ENCODE measurements at regions not wholly inside any gene's neighbourhood (a gene's known extent, or its start where the extent isn't known, plus 50 kb on each side); places are given as distances from the start of the nearest gene placed in this dataset.
"Not testable (repeated sequence)": the region's sequence is repeated elsewhere in the genome, so short reads cannot be mapped to it uniquely, and the experiment has no call there.

DNA sequence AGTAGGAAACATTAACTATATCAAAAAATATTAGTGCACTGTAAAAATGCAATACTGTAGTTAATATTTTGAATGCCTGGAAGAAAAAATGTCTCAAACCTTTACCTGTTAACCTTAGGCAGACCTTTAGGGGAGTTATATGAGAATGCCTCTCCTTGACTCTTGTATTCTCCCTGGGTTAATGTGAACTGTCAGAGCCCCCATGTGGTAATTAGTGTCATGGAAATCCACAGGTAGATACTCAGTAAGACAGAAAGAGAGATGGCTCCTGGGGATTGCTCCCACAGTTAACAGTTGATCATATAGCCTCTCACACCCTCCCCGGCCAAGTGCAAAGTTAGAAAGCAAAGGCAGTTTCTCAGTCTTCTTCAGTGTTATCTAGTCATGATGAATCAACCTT, 742.8 kb downstream of the NR2F1-AS1 start:
- no peak overlapping the region for H3K4me3 ChIP-seq (replicated peaks; ENCODE audit: low read depth, low read length)
- peak; percentile 14 for DNase-seq (ENCODE audit: low read depth)
- TF ChIP-seq, protein P1, sequence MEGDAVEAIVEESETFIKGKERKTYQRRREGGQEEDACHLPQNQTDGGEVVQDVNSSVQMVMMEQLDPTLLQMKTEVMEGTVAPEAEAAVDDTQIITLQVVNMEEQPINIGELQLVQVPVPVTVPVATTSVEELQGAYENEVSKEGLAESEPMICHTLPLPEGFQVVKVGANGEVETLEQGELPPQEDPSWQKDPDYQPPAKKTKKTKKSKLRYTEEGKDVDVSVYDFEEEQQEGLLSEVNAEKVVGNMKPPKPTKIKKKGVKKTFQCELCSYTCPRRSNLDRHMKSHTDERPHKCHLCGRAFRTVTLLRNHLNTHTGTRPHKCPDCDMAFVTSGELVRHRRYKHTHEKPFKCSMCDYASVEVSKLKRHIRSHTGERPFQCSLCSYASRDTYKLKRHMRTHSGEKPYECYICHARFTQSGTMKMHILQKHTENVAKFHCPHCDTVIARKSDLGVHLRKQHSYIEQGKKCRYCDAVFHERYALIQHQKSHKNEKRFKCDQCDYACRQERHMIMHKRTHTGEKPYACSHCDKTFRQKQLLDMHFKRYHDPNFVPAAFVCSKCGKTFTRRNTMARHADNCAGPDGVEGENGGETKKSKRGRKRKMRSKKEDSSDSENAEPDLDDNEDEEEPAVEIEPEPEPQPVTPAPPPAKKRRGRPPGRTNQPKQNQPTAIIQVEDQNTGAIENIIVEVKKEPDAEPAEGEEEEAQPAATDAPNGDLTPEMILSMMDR (IDR thresholded peaks at IDR 0.05; ENCODE audit: low read length, missing control alignments): peak; percentile 19

DNA sequence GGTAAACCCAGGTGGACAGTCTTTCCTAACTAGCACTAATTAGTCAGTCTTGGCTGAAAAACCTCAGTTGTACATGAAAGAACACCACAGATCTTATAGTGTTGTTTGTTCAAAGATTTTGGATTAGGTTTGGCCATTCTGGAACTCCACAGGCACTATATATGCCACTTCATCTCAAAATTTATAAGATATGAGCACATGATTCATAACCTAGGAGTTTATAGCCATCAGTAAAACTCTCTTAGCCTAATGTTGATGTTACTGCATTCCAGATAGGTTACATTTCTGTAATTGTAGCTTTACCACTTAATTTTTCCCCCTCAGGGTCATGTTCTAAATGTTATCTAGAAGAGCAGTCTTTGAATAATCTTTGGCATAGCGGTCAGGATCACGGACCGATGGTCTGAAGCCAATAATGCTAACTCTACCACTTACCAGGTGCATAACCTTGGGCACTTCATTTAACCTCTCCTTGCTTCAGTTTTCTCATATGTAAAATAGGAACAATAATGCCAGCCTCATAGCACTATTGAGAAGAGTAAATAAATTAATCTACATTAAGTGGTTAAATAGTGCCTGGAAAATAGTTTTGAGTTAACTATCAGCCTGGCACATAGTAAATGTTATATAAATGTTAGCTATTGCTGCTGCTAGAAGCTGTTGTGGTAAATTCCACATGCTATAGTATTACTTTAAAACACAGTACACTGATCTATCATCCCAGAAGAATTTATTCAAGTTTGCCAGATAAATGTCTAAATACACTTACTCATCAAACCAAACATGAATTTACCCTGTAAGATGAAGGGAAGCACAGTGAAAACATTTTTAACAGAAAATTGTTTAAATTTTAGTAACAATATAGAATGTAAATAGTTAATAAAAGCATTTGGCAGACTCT, 743.9 kb downstream of the NR2F1-AS1 start:
- no peak overlapping the region for H3K4me3 ChIP-seq (replicated peaks; ENCODE audit: low read depth, low read length)
- TF ChIP-seq, protein P1 (IDR thresholded peaks at IDR 0.05; ENCODE audit: low read length, missing control alignments): no peak
- peak; percentile 22 for DNase-seq (ENCODE audit: low read depth)

DNA sequence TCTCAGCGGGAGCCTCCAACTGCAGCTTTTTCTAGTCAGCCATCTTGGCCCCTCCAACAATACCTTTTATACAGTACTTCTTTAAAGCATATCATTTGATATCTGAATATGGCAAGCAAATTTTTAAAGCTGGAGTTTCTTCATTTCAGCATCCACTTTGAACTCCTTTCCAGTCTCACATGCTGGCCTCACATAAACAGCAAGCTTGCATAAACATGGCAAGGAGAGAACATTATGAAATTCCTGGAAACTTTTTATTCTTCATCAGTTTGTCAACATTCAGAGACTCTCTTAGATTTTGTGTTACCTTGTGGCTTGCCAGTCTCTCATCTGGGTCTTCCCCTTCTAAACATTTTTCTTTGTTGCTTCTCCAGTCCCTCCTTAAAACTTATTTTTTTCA, 745.3 kb downstream of the NR2F1-AS1 start:
- DNase-seq (ENCODE audit: low read depth): no peak
- TF ChIP-seq, protein P1 (IDR thresholded peaks at IDR 0.05; ENCODE audit: low read length, missing control alignments): no peak
- no peak overlapping the region for H3K4me3 ChIP-seq (replicated peaks; ENCODE audit: low read depth, low read length)

DNA sequence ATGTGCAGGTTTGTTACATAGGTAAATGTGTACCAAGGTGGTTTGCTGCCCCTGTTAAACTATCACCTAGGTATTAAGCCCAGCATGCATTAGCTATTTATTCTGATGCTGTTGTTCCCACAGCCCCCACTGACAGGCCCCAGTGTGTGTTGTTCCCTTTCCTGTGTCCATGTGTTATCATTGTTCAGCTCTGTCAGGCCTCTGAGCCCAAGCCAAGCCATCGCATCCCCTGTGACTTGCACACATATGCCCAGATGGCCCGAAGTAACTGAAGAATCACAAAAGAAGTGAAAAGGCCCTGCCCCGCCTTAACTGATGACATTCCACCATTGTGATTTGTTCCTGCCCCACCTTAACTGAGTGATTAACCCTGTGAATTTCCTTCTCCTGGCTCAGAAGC, 757.5 kb downstream of the NR2F1-AS1 start:
- not testable (repeated sequence) for DNase-seq (ENCODE audit: low read depth); H3K4me3 ChIP-seq (replicated peaks; ENCODE audit: low read depth, low read length)

DNA sequence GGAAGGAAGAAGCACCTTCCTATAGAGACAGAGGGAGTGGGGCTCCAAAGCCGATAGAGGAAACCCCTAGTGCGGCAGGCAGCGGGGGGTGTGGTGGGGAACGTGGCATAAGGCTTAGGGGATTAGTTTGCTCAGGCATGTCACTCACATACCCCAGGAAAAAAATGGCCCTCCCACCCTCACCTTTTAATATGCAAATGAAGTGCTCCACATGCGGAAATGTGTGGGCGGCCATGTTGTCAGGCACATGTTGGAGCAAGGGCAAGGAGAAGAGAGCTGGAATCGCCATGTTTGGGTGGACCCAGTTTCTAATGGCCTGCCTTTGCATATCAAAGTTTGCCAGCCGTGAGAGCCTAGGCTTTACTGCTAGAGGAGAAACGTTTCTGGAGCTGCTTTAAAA, 758.8 kb downstream of the NR2F1-AS1 start:
- TF ChIP-seq, protein P1 (IDR thresholded peaks at IDR 0.05; ENCODE audit: low read length, missing control alignments): no peak
- H3K4me3 ChIP-seq (replicated peaks; ENCODE audit: low read depth, low read length): no peak overlapping the region
- no peak for DNase-seq (ENCODE audit: low read depth)

DNA sequence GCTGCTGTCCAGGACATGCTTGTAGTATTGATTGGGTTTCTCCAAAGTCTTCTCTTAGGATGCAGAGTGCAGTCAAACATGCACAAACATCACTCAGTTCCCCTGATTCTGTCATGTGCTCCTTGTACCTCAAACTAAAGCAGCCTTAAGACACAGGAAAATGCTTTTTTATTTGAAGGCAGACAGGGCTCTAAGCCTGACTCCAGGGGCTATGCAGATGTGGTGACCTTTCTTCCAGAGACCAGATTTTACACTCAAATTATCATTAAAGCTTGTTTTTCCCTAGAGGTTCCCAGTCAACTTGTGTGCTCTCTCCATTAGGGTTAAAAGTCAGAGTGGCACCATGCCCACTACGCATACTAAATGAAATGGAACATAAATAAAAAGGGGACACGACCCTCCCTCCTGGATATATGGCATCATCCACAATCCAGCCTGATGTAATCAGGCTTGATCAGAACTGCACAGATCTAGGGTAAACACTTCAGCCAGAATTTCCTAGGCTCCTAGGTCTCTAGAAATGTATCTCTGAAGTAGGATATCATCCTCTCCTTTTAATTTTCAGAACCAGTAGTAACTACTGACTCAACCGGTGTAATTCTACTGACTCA, 771.1 kb downstream of the NR2F1-AS1 start:
- H3K4me3 ChIP-seq (replicated peaks; ENCODE audit: low read depth, low read length): no peak overlapping the region
- TF ChIP-seq, protein P1 (IDR thresholded peaks at IDR 0.05; ENCODE audit: low read length, missing control alignments): no peak

DNA sequence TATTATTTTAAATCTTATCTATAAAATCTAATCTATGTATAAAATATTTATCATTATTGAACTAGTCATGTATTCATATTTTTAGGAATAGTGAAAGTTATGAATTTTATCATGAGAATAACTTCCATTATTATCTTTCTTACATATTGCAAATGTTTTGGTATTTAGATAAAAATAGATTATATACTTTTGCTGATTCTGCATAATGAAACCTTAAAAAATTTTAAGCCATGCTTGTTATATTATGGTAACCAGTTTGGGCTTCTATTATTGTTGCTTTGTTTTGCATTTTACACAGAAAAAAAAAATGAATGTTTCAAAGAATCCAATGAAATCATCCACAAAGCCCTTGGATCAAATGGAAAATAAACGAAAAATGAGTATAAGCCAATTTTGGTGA, 772.5 kb downstream of the NR2F1-AS1 start:
- no peak for DNase-seq (ENCODE audit: low read depth)
- H3K4me3 ChIP-seq (replicated peaks; ENCODE audit: low read depth, low read length): no peak overlapping the region
- TF ChIP-seq, protein P1 (IDR thresholded peaks at IDR 0.05; ENCODE audit: low read length, missing control alignments): no peak

More for the DNA sequence above, 771.1 kb downstream of the NR2F1-AS1 start:
- no peak for DNase-seq (ENCODE audit: low read depth)
